ENCODE measurements at regions not wholly inside any gene's neighbourhood (a gene's known extent, or its start where the extent isn't known, plus 50 kb on each side); places are given as distances from the start of the nearest gene placed in this dataset.

- Histone ChIP-seq H3K4me3 (replicated peaks in 1 of 3; ENCODE audit: low read depth in 2 of 3, low read length in 3 of 3) (no peak overlapping the region), H4K20me1 (ENCODE audit: insufficient read depth, low read length) (no peaks in the 10 kb centered on the region), H2AFZ (ENCODE audit: insufficient read depth, low read depth, low read length, poor library complexity, severe bottlenecking) (no peak overlapping the region), H3K4me1 (ENCODE audit: control insufficient read depth in 1 of 2, insufficient read depth in 2 of 2, low read length in 2 of 2) (no peaks in the 10 kb centered on the region), H3K9me3 (replicated peaks in 1 of 2; ENCODE audit: control insufficient read depth in 1 of 2, insufficient read depth in 1 of 2, low read length in 2 of 2) (peaks cover 0 to 4% of the 10 kb centered on the region in 2 donors), H3K27me3 (ENCODE audit: control insufficient read depth in 2 of 2, insufficient read depth in 2 of 2, low read length in 2 of 2) (no peaks in the 10 kb centered on the region), H3K9ac (ENCODE audit: insufficient read depth, low read length, poor library complexity, severe bottlenecking) (no peak overlapping the region), H3K36me3 (replicated peaks in 1 of 2; ENCODE audit: control insufficient read depth in 1 of 2, insufficient read depth in 2 of 2, low read length in 2 of 2) (no peaks in the 10 kb centered on the region), H3K27ac (ENCODE audit: low read depth in 1 of 2, low read length in 2 of 2) (no peak overlapping the region), H3K79me2 (ENCODE audit: insufficient read depth, low read length) (no peaks in the 10 kb centered on the region), H3K4me2 (replicated peaks; ENCODE audit: extremely low read depth, low read length, poor library complexity, severe bottlenecking) (no peak overlapping the region)
- Mint-ChIP-seq H3K9me3 (peaks cover 0 to 7% (median 3%) of the 10 kb centered on the region in 7 donors), H3K27ac (no peak overlapping the region), H3K4me3 (no peak overlapping the region), H3K4me1 (no peaks in the 10 kb centered on the region), H3K27me3 (ENCODE audit: low read depth in 3 of 3) (peaks cover 0 to 2% (median 2%) of the 10 kb centered on the region in 3 donors), H3K36me3 (no peaks in the 10 kb centered on the region)
- intact Hi-C loops (cut with micrococcal nuclease), result no loop called here
- 80% methylated on average over 1 of the region's 3 CpGs for WGBS (ENCODE audit: insufficient coverage)
- TF ChIP-seq CTCF (IDR thresholded peaks at IDR 0.05), result no peak
- DNase-seq, result no peak
Measured at GRCh38 chr3:76735152-76735551, 304.7 kb upstream of the ROBO2 start.

DNA sequence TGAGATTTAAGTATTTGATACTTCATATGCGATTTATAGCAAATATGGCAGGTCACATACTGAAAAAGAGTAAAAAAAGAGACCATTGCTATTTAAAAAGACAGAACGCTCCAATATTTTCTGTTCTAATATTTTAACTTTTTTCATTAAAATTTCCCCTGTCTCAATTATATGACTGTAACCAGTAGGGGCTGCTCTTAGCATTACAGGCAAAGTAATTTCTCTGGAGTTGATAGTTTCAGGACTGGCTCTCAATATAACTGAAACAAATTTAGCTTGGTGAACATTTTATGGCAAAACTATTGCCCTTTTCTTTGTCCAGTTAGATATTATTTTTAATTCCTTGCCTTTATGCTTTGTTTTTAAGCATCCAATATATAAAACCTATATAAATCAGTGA, 286.3 kb upstream of the ROBO2 start:
- no CpG with 5 or more reads among the region's 2 CpGs for WGBS (ENCODE audit: insufficient coverage)
- Histone ChIP-seq H3K9me3 (replicated peaks in 1 of 2; ENCODE audit: control insufficient read depth in 1 of 2, insufficient read depth in 1 of 2, low read length in 2 of 2) (no peaks in the 10 kb centered on the region), H3K4me3 (replicated peaks in 1 of 3; ENCODE audit: low read depth in 2 of 3, low read length in 3 of 3) (no peak overlapping the region), H3K4me1 (ENCODE audit: control insufficient read depth in 1 of 2, insufficient read depth in 2 of 2, low read length in 2 of 2) (no peaks in the 10 kb centered on the region), H3K4me2 (replicated peaks; ENCODE audit: extremely low read depth, low read length, poor library complexity, severe bottlenecking) (no peak overlapping the region), H2AFZ (ENCODE audit: insufficient read depth, low read depth, low read length, poor library complexity, severe bottlenecking) (no peak overlapping the region), H3K36me3 (replicated peaks in 1 of 2; ENCODE audit: control insufficient read depth in 1 of 2, insufficient read depth in 2 of 2, low read length in 2 of 2) (no peaks in the 10 kb centered on the region), H3K79me2 (ENCODE audit: insufficient read depth, low read length) (no peaks in the 10 kb centered on the region), H3K27ac (ENCODE audit: low read depth in 1 of 2, low read length in 2 of 2) (no peak overlapping the region), H4K20me1 (ENCODE audit: insufficient read depth, low read length) (no peaks in the 10 kb centered on the region), H3K9ac (ENCODE audit: insufficient read depth, low read length, poor library complexity, severe bottlenecking) (no peak overlapping the region), H3K27me3 (ENCODE audit: control insufficient read depth in 2 of 2, insufficient read depth in 2 of 2, low read length in 2 of 2) (no peaks in the 10 kb centered on the region)
- intact Hi-C loops (cut with micrococcal nuclease), result no loop called here
- H3K36me3 Mint-ChIP-seq, result no peaks in the 10 kb centered on the region
- peaks cover 0 to 2% (median 0%) of the 10 kb centered on the region in 7 donors for H3K9me3 Mint-ChIP-seq
- H3K27me3 Mint-ChIP-seq (ENCODE audit: low read depth in 3 of 3), result no peaks in the 10 kb centered on the region
- DNase-seq, result no peak
- no peak overlapping the region for H3K4me3 Mint-ChIP-seq
- no peaks in the 10 kb centered on the region for H3K4me1 Mint-ChIP-seq
- no peak for TF ChIP-seq CTCF (IDR thresholded peaks at IDR 0.05)
- no peak overlapping the region for H3K27ac Mint-ChIP-seq
